VCaP (cell line): ENCODE measurements at regions not wholly inside any gene's neighbourhood (a gene's known extent, or its start where the extent isn't known, plus 50 kb on each side); places are given as distances from the start of the nearest gene placed in this dataset.

Experiments used
- H3K27ac ChIP-seq: fragments of 450-650 bp; 2 replicates; pipeline ENCODE4 v1.5.1; 2017
- CTCF ChIP-seq: fragments of 450-650 bp; conservative IDR thresholded peaks from 2 replicates; pipeline ENCODE4 v1.5.1; 2017; ENCODE audit warnings: mild to moderate bottlenecking, moderate library complexity

- no peak for TF ChIP-seq CTCF
- H3K27ac ChIP-seq, result no peak overlapping the region
Observed at GRCh38 chr16:9300252-9300651, 208.8 kb downstream of the HAPSTR1 start.

- no peak for TF ChIP-seq CTCF
- no peak overlapping the region for H3K27ac ChIP-seq
Observed at GRCh38 chr16:9302072-9302471, 210.6 kb downstream of the HAPSTR1 start.

GRCh38 chr16:9306753-9307152, 215.3 kb downstream of the HAPSTR1 start:
- TF ChIP-seq CTCF, result no peak
- no peak overlapping the region for H3K27ac ChIP-seq

- H3K27ac ChIP-seq, result no peak overlapping the region
- no peak for TF ChIP-seq CTCF
Observed at GRCh38 chr16:9307446-9307845, 216.0 kb downstream of the HAPSTR1 start.

GRCh38 chr16:9308356-9308801, 216.9 kb downstream of the HAPSTR1 start:
- no peak for TF ChIP-seq CTCF
- H3K27ac ChIP-seq, result no peak overlapping the region

GRCh38 chr16:9308850-9309249, 217.4 kb downstream of the HAPSTR1 start:
- H3K27ac ChIP-seq, result no peak overlapping the region
- no peak for TF ChIP-seq CTCF

GRCh38 chr16:9309844-9310243, 218.4 kb downstream of the HAPSTR1 start:
- no peak overlapping the region for H3K27ac ChIP-seq
- no peak for TF ChIP-seq CTCF
